Activated naive CD4-positive, alpha-beta T cell treated with anti-CD3 and anti-CD28 coated beads, Interleukin-2, amount 50 U/mL, for 24 hours (primary cell): ENCODE measurements at regions not wholly inside any gene's neighbourhood (a gene's known extent, or its start where the extent isn't known, plus 50 kb on each side); places are given as distances from the start of the nearest gene placed in this dataset.
"Not testable (repeated sequence)": the region's sequence is repeated elsewhere in the genome, so short reads cannot be mapped to it uniquely, and the experiment has no call there.

Experiments used
- H3K27ac Mint-ChIP-seq: one replicate; pipeline ENCODE4 v1.8.0; 2021; ENCODE audit warnings: mild to moderate bottlenecking, mixed read lengths
- H3K27me3 Mint-ChIP-seq: one replicate; pipeline ENCODE4 v1.8.0; 2021; ENCODE audit warnings: mixed read lengths
- H3K36me3 Mint-ChIP-seq: one replicate; pipeline ENCODE4 v1.8.0; 2021; ENCODE audit warnings: mixed read lengths
- H3K4me1 Mint-ChIP-seq: one replicate; pipeline ENCODE4 v1.8.0; 2021; ENCODE audit warnings: mixed read lengths
- H3K4me3 Mint-ChIP-seq: one replicate; pipeline ENCODE4 v1.8.0; 2021; ENCODE audit warnings: mild to moderate bottlenecking, mixed read lengths
- H3K9me3 Mint-ChIP-seq: one replicate; pipeline ENCODE4 v1.8.0; 2021; ENCODE audit warnings: mixed read lengths

DNA sequence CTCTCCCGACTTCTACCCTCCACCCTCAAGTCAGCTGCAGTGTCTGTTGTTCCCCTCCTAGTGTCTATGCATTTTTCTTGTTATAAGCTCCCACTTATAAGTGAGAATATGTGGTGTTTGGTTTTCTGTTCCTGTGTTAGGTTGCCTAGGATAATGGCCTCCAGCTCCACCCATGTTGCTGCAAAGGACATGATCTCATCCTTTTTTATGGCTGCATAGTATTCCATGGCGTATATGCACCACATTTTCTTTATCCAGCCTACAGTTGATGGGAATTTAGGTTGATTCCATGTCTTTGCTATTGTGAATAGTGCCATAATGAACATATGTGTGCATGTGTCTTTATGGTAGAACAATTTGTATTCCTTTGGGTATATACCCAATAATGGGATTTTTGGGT lies 80.7 kb downstream of the SPTSSA start:
- H3K27ac Mint-ChIP-seq, H3K27me3 Mint-ChIP-seq, H3K9me3 Mint-ChIP-seq, H3K4me1 Mint-ChIP-seq, H3K4me3 Mint-ChIP-seq, H3K36me3 Mint-ChIP-seq: not testable (repeated sequence)

DNA sequence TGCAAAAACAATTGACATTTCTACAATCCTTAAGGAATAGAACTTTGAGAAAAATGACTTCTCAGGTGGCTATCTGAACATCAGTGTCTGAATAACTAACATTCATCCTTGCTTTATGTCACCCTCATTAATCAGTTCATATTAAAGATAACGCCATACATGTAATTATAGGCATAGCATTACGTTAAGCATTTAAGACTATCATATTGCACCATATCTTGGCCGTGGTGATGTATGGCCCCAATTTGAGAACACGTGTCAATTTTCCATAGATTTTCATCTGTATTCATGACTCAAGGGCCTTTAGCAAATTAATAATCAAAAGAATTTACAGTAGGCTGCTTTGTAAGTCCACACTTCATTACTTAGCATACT lies 81.6 kb downstream of the SPTSSA start:
- Mint-ChIP-seq H3K4me3 (no peak overlapping the region), H3K27ac (no peak overlapping the region), H3K36me3 (no peaks in the 10 kb centered on the region), H3K27me3 (peaks cover 3% of the 10 kb centered on the region), H3K4me1 (no peaks in the 10 kb centered on the region), H3K9me3 (no peaks in the 10 kb centered on the region)

GRCh38 chr14:34379816-34380470 lies 82.1 kb downstream of the SPTSSA start:
- Mint-ChIP-seq H3K4me1 (no peaks in the 10 kb centered on the region), H3K27ac (no peak overlapping the region), H3K36me3 (no peaks in the 10 kb centered on the region), H3K27me3 (peaks cover 3% of the 10 kb centered on the region), H3K4me3 (no peak overlapping the region), H3K9me3 (no peaks in the 10 kb centered on the region)

GRCh38 chr14:34376649-34377267 lies 85.3 kb downstream of the SPTSSA start:
- Mint-ChIP-seq H3K27ac (no peak overlapping the region), H3K27me3 (no peaks in the 10 kb centered on the region), H3K4me1 (no peaks in the 10 kb centered on the region), H3K36me3 (no peaks in the 10 kb centered on the region), H3K4me3 (no peak overlapping the region), H3K9me3 (no peaks in the 10 kb centered on the region)

GRCh38 chr14:34374998-34375740 lies 86.9 kb downstream of the SPTSSA start:
- Mint-ChIP-seq H3K36me3 (no peaks in the 10 kb centered on the region), H3K27me3 (no peaks in the 10 kb centered on the region), H3K4me1 (no peaks in the 10 kb centered on the region), H3K9me3 (no peaks in the 10 kb centered on the region), H3K27ac (no peak overlapping the region), H3K4me3 (no peak overlapping the region)

GRCh38 chr14:34373191-34373590 lies 88.8 kb downstream of the SPTSSA start:
- Mint-ChIP-seq H3K27me3 (no peaks in the 10 kb centered on the region), H3K27ac (no peak overlapping the region), H3K4me3 (no peak overlapping the region), H3K36me3 (no peaks in the 10 kb centered on the region), H3K4me1 (no peaks in the 10 kb centered on the region), H3K9me3 (no peaks in the 10 kb centered on the region)

DNA sequence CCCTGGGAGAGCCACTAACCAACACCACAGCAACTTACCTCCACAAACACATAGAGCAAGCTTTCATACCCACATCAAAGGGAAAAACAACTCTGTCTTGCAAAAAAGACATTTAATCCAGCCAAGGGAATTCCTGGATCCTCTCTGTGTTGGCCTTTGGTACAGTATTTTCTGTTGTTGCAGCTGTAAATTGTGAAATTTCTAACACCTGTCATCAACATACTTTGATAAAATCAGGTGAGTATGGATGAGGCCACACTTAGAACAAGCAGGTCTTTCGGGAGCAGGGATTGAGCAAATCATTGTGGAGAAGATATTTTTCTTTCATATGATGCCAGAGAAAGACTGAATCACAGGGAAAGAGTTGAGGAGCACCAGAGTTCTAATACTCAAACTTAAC lies 89.3 kb downstream of the SPTSSA start:
- Mint-ChIP-seq H3K4me1 (no peaks in the 10 kb centered on the region), H3K36me3 (no peaks in the 10 kb centered on the region), H3K27ac (no peak overlapping the region), H3K9me3 (no peaks in the 10 kb centered on the region), H3K27me3 (no peaks in the 10 kb centered on the region), H3K4me3 (no peak overlapping the region)

DNA sequence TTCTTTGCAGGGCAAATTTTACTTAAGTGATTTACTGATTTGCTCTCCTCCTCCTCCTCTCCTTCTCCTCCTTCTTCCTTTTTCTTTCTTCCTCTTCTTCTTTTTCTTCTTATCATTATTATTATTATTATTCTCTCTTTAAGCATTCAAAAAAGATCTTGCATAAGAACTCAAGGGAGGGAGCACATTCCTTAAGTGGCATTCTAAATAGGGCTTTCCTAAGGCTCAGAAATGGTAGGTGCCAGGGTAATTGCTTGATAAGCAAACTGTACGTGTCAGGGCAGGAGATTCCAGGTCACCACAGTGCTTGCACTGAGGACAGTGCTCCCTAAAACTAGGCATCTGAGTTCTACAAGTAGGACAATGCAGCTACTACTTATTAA lies 92.4 kb downstream of the SPTSSA start:
- H3K4me1 Mint-ChIP-seq: no peaks in the 10 kb centered on the region
- no peak overlapping the region for H3K4me3 Mint-ChIP-seq
- peaks cover 9% of the 10 kb centered on the region for H3K27me3 Mint-ChIP-seq
- H3K27ac Mint-ChIP-seq: no peak overlapping the region
- H3K9me3 Mint-ChIP-seq: no peaks in the 10 kb centered on the region
- H3K36me3 Mint-ChIP-seq: no peaks in the 10 kb centered on the region

GRCh38 chr14:34368971-34369647 lies 92.9 kb downstream of the SPTSSA start:
- H3K4me1 Mint-ChIP-seq: no peaks in the 10 kb centered on the region
- no peaks in the 10 kb centered on the region for H3K9me3 Mint-ChIP-seq
- H3K27ac Mint-ChIP-seq: no peak overlapping the region
- H3K36me3 Mint-ChIP-seq: no peaks in the 10 kb centered on the region
- peaks cover 12% of the 10 kb centered on the region for H3K27me3 Mint-ChIP-seq
- H3K4me3 Mint-ChIP-seq: no peak overlapping the region

DNA sequence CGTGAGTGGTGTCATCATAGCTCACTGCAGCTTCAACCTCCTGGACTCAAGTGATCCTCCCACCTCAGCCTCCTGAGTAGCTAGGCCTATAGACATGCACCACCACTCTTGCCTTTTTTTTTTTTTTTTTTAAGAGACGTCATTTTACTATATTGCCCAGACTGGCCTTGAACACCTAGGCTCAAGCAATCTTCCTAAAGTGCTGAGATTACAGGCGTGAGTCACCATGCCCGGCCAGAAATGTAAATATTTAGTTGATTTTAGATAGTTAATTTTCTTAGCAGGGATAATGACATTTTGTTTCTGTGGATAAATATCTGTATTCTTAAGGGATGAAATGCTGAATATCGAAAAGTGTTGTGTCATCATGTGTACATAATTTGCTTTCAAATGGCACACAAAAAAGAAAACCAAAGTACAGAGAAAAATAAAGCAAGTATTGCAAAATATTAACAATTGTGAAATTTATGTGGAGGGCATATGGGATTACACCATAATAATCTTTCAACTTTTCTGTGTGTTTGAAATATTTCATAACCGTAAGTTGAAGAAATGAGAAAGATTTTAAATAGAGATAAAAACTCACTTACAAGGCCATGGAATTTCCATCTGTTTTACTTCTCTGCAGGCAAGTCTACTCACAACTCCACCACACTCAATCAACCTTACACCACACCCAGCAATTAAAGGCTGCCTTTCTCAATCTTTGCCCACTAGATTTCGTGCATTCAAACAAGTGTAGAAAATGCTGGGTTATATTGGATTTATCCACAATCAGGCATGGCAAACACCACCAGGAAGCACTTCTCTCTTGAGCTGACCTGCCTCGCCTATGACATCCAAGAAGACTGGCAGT lies 93.7 kb downstream of the SPTSSA start:
- Mint-ChIP-seq H3K4me3 (no peak overlapping the region), H3K9me3 (no peaks in the 10 kb centered on the region), H3K27me3 (peaks cover 14% of the 10 kb centered on the region), H3K36me3 (no peaks in the 10 kb centered on the region), H3K4me1 (no peaks in the 10 kb centered on the region), H3K27ac (no peak overlapping the region)

DNA sequence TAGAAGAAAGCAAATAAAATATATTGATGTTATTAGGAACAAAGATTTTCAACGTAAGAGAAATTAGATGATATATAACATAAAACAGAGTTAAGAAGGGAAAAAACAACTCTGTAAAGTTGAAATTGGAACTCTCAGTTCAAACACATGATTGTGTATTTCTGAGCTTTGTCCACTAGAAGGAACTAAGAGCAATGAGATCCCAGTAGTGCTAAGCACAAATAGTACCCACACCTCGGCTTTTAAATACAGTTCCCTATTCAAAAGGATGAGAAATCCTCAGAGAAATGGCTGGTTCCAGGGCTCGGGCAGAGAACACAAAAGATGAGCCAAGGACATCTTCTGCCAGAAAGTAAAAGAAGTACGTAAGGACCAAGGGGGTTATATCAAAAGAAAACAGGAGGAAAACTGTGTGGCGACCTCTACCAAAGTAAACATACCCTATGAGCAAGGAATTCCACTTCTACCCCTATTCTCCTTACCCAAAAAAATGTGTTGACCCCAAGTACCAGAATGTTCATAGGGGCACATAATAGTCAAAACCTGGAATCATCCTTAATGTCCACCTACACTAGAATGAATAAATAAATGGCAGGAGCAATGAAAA lies 96.6 kb downstream of the SPTSSA start:
- Mint-ChIP-seq H3K36me3 (no peaks in the 10 kb centered on the region), H3K4me3 (no peak overlapping the region), H3K27ac (peak overlapping the region; percentile 5), H3K9me3 (no peaks in the 10 kb centered on the region), H3K27me3 (peaks cover 14% of the 10 kb centered on the region), H3K4me1 (no peaks in the 10 kb centered on the region)

GRCh38 chr14:34364201-34364600 lies 97.8 kb downstream of the SPTSSA start:
- no peak overlapping the region for H3K4me3 Mint-ChIP-seq
- H3K4me1 Mint-ChIP-seq: no peaks in the 10 kb centered on the region
- H3K27me3 Mint-ChIP-seq: peaks cover 14% of the 10 kb centered on the region
- H3K27ac Mint-ChIP-seq: no peak overlapping the region
- no peaks in the 10 kb centered on the region for H3K9me3 Mint-ChIP-seq
- H3K36me3 Mint-ChIP-seq: no peaks in the 10 kb centered on the region

- Mint-ChIP-seq H3K36me3 (no peaks in the 10 kb centered on the region), H3K27me3 (peaks cover 14% of the 10 kb centered on the region), H3K9me3 (no peaks in the 10 kb centered on the region), H3K27ac (no peak overlapping the region), H3K4me3 (no peak overlapping the region), H3K4me1 (no peaks in the 10 kb centered on the region)
Observed at GRCh38 chr14:34363733-34364134, 98.3 kb downstream of the SPTSSA start.

- H3K4me1 Mint-ChIP-seq: no peaks in the 10 kb centered on the region
- H3K4me3 Mint-ChIP-seq: no peak overlapping the region
- peaks cover 14% of the 10 kb centered on the region for H3K27me3 Mint-ChIP-seq
- no peaks in the 10 kb centered on the region for H3K36me3 Mint-ChIP-seq
- no peaks in the 10 kb centered on the region for H3K9me3 Mint-ChIP-seq
- no peak overlapping the region for H3K27ac Mint-ChIP-seq
Observed at GRCh38 chr14:34362641-34363251, 99.3 kb downstream of the SPTSSA start.
